HUES48 (cell line): ENCODE measurements at regions not wholly inside any gene's neighbourhood (a gene's known extent, or its start where the extent isn't known, plus 50 kb on each side); places are given as distances from the start of the nearest gene placed in this dataset.

Experiments
- H3K27ac ChIP-seq: one replicate; pipeline ENCODE4 v1.7.0; 2013; ENCODE audit warnings: low read depth, low read length, inconsistent platforms
- H3K27me3 ChIP-seq: 2 replicates; pipeline ENCODE4 v1.6.1; 2013; ENCODE audit warnings: mild to moderate bottlenecking, low read length; ENCODE audit not compliant: control insufficient read depth, insufficient read depth
- H3K36me3 ChIP-seq: 2 replicates; pipeline ENCODE4 v1.6.1; 2013; ENCODE audit warnings: low read length; ENCODE audit not compliant: control insufficient read depth, insufficient read depth
- H3K4me1 ChIP-seq: 2 replicates; pipeline ENCODE4 v1.6.1; 2013; ENCODE audit warnings: mild to moderate bottlenecking, low read length; ENCODE audit not compliant: control insufficient read depth, insufficient read depth
- H3K4me3 ChIP-seq: 2 replicates; pipeline ENCODE4 v1.5.1; 2013; ENCODE audit warnings: mild to moderate bottlenecking, low read depth, low read length
- H3K9ac ChIP-seq: 2 replicates; pipeline ENCODE4 v1.6.1; 2013; ENCODE audit warnings: mild to moderate bottlenecking, low read depth, low read length, moderate library complexity
- H3K9me3 ChIP-seq: 2 replicates; pipeline ENCODE4 v1.6.1; 2013; ENCODE audit warnings: low read length; ENCODE audit not compliant: control insufficient read depth, insufficient read depth

DNA sequence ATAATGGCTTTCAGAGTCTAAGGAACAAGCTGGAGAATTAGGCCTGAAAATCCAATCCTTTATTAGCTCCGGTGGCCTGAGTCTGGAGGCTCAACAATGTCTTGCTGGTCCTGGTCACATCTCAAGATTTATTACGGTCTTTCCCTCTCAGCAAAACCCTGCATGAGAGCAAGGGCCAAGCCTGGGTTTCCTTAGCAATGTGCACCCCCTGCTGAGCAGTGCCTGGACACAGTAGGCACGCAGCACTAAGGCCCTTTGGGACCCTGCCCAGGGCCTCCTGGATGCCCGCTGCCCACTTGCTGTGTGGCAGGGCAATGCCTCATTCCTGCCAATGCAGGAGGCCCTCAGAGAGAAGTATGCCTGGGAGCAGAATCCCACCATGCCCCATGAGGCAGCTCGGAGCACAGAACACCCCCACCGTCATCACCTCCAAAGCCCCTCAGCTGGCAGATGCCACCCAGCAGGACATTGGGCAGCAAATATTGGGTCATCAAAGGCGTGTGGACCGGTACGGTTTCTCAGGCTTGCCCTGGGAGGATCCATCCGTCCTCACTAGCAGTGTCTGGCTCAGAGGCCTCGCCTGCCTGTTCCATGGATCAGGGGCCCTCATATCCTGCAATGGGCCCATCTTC is 156.4 kb downstream of the OAT start:
- H3K4me3 ChIP-seq, result no peak overlapping the region
- H3K4me1 ChIP-seq, result no peaks in the 10 kb centered on the region
- no peak overlapping the region for H3K9ac ChIP-seq
- no peaks in the 10 kb centered on the region for H3K9me3 ChIP-seq
- H3K27ac ChIP-seq, result no peak overlapping the region
- no peaks in the 10 kb centered on the region for H3K27me3 ChIP-seq
- no peaks in the 10 kb centered on the region for H3K36me3 ChIP-seq

DNA sequence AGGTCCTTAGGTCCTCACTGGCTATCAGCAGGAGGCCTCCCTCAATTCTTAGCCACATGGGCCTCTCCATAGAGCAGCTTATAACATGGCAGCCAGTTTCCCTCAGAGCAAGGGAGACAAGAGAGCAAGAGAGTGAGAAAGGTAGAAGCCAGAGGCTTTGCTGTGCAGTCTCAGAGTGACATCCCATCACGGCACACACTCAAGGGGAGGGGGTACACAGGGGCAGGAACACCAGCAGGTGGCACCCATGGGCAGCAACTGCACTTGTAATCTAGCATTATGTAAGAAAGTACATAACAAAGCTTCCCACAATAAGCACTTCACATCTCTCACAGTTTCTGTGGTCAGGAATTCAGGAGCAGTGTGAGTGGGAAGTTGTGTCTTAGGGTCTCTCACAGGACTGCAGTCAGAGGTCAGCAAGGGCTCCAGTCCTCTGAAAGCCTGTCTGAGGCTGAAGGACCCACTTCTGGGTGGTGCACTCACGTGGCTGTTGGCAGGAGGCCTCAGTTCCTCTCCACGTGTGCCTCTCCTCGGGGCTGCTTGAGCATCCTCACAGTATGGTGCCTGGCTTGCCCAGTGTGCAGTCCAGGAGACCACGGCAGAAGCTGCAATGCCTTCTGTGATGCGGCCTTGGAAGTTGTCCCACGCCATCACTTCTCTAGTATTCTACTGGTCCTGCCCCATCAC is 159.4 kb downstream of the OAT start:
- Histone ChIP-seq H3K36me3 (no peaks in the 10 kb centered on the region), H3K27me3 (no peaks in the 10 kb centered on the region), H3K27ac (no peak overlapping the region)

DNA sequence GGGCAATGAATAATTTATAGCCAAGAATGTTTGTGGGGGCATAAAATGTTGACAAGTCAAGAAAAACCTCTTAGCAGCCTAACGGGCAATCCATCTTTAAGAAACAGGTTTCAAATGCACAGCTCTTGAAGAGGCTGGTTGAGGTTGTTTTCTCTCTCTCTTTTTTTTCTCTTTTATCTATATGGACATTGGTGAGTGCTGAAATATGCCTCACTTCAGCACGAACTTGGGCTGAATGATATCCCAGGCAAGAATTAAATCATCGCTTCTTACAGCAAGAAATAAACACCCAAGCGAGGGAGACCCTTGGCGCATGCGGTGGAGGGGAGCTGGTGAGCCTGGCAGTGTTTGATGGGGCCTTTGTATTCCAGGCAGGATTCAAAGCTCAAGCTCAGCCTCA is 160.9 kb downstream of the OAT start:
- H3K27ac ChIP-seq, result no peak overlapping the region
- no peak overlapping the region for H3K4me3 ChIP-seq
- H3K4me1 ChIP-seq, result no peaks in the 10 kb centered on the region
- H3K27me3 ChIP-seq, result no peaks in the 10 kb centered on the region
- H3K36me3 ChIP-seq, result no peaks in the 10 kb centered on the region
- H3K9ac ChIP-seq, result no peak overlapping the region
- no peaks in the 10 kb centered on the region for H3K9me3 ChIP-seq

More for the DNA sequence above, 159.4 kb downstream of the OAT start:
- Histone ChIP-seq H3K4me1 (no peaks in the 10 kb centered on the region), H3K4me3 (no peak overlapping the region), H3K9me3 (no peaks in the 10 kb centered on the region), H3K9ac (no peak overlapping the region)

DNA sequence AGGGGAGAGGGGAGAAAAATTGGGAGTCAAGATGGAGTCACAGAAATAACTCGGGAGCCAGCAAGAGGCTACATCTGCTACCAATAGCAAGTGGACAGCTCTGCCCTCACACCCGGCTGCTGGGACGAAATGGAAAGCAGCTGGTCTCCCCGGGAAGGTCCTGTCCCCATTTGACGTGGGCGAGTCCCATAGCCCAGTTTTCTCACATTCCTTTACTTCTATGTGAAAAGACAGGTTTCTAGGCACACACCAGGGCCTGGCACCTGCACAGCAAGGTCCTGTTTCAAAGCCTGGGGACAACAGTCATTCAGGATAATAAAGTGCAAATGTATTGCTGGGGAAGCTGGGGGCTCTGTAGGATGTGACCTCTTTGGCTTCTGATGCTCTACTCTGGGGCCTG is 162.6 kb downstream of the OAT start:
- H3K9ac ChIP-seq, result no peak overlapping the region
- H3K4me1 ChIP-seq, result no peaks in the 10 kb centered on the region
- no peaks in the 10 kb centered on the region for H3K27me3 ChIP-seq
- no peak overlapping the region for H3K27ac ChIP-seq
- no peak overlapping the region for H3K4me3 ChIP-seq
- H3K36me3 ChIP-seq, result no peaks in the 10 kb centered on the region
- no peaks in the 10 kb centered on the region for H3K9me3 ChIP-seq

DNA sequence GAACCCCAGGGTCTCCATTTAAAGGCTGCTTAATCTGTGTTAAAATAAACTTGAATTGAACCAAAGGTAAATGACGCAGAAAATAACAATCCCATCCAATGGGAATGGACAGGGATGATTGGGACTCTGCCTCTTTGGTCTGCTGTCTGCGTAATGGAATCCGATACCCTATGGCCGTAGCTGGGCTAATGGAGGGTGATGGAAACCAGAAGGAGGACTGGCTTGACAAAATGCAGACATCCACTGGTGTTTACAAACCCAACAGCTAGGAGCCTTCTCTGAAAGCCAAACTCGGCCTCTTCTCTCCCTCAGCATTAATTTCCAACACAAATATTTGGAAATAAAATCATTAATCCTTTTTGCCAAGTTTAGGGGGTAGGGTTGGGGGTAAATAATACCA is 162.2 kb upstream of the CHST15 start:
- no peaks in the 10 kb centered on the region for H3K4me1 ChIP-seq
- no peak overlapping the region for H3K9ac ChIP-seq
- H3K27me3 ChIP-seq, result no peaks in the 10 kb centered on the region
- H3K9me3 ChIP-seq, result no peaks in the 10 kb centered on the region
- no peaks in the 10 kb centered on the region for H3K36me3 ChIP-seq
- no peak overlapping the region for H3K4me3 ChIP-seq
- H3K27ac ChIP-seq, result no peak overlapping the region

DNA sequence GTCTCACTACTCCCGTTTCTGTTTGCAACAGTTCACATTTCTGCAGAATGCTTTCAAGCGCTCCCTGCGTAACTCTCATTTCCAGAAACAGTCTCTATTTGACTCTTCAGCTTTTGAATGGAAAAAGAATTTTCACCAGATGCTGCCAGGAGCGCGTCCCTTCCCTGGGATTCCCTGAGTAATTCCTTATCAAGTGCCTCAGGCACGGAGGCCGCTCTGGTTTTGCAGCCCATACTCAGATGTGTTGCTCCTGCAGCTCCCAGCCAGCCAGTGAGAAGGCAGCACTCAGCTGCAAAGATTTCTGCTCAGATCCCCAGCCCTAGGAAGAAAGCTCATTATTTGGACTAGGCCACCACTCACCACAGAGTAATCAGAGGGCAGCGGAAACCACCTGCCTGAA is 161.1 kb upstream of the CHST15 start:
- Histone ChIP-seq H3K9ac (no peak overlapping the region), H3K4me3 (no peak overlapping the region), H3K36me3 (no peaks in the 10 kb centered on the region), H3K27me3 (no peaks in the 10 kb centered on the region), H3K4me1 (no peaks in the 10 kb centered on the region), H3K27ac (no peak overlapping the region), H3K9me3 (no peaks in the 10 kb centered on the region)

DNA sequence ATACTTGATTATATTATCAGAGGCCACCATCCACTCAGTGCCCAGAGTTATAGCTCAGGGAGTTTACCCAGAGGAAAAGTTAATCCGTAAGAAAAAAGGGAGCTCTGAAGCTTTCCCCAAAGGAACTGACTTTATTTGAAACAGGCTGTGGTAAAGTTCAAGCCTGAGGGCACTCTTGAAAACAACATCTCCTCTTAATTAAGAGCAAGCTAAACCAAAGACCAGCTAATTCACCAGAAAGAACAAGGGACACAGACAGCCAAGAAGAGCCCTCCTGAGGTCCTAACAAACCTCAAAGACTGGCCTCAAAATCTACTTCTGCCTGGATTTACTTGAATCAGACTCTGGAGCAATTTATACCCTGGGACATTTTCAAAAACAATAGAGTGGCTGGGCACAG is 159.6 kb upstream of the CHST15 start:
- H3K27ac ChIP-seq, result no peak overlapping the region
- no peak overlapping the region for H3K9ac ChIP-seq
- H3K27me3 ChIP-seq, result no peaks in the 10 kb centered on the region
- H3K36me3 ChIP-seq, result no peaks in the 10 kb centered on the region
- H3K9me3 ChIP-seq, result no peaks in the 10 kb centered on the region
- H3K4me1 ChIP-seq, result no peaks in the 10 kb centered on the region
- H3K4me3 ChIP-seq, result no peak overlapping the region

DNA sequence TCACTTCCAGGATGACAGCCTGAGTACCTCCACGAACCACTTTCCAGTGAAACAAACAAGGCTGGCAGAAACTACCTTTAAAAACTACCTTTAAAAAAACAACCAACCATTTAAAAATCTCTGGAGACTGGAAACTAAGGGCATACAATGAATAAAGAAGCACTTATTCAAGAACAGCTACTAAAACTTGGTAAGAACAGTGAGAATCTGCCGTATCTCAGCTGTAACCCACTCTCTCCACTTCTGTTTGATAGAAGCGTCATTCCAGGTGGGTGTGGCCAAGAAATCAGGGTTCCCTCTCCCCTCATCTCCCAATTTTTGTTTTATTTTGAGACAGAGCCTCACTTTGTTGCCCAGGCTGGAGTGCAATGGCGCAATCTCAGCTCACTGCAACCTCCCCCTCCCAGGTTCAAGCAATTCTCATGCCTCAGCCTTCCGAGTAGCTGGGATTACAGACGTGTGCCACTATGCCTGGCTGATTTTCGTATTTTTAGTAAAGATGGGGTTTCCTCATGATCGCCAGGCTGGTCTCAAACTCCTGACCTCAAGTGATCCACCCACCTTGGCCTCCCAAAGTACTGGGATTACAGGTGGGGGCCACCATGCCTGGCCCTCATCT is 158.8 kb upstream of the CHST15 start:
- no peaks in the 10 kb centered on the region for H3K27me3 ChIP-seq
- H3K27ac ChIP-seq, result no peak overlapping the region
- no peaks in the 10 kb centered on the region for H3K36me3 ChIP-seq
- no peak overlapping the region for H3K9ac ChIP-seq
- H3K4me1 ChIP-seq, result no peaks in the 10 kb centered on the region
- H3K9me3 ChIP-seq, result no peaks in the 10 kb centered on the region
- H3K4me3 ChIP-seq, result no peak overlapping the region

DNA sequence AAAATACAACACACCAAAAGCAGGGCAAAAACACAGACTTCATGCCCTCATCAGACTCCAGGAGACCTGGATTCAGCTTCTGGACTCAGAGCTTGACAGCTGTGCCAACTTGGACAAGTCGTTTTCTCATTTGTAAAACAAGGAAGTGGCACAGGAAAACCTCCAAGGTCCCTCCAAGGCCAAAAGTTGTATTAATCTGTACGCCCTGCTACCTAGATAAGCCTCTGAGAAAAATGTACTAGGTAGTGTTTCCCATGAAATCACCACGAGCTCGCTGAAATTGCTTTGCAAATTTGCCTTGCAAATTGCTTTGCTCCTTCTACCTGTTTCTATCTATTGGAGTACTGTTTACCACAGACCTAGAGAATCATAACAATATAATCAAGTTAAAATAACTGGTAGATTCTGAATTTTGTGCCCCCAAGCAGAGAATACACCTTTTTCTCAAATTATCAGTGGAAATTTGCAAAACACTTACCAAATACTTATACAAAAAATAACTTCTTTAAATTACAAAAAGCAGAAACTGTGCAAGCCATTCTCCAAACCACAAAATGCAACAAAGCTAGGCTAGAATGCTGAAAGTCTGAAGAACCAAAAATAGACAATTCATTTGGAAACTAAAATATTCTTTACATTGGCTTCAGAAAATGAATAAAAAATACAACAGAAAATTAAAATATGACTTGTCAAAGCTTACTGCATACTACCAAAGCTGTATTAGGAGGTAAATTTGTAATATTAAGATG is 158.1 kb upstream of the CHST15 start:
- no peak overlapping the region for H3K9ac ChIP-seq
- no peaks in the 10 kb centered on the region for H3K27me3 ChIP-seq
- H3K4me3 ChIP-seq, result no peak overlapping the region
- no peaks in the 10 kb centered on the region for H3K36me3 ChIP-seq
- no peaks in the 10 kb centered on the region for H3K4me1 ChIP-seq
- no peak overlapping the region for H3K27ac ChIP-seq
- H3K9me3 ChIP-seq, result no peaks in the 10 kb centered on the region

DNA sequence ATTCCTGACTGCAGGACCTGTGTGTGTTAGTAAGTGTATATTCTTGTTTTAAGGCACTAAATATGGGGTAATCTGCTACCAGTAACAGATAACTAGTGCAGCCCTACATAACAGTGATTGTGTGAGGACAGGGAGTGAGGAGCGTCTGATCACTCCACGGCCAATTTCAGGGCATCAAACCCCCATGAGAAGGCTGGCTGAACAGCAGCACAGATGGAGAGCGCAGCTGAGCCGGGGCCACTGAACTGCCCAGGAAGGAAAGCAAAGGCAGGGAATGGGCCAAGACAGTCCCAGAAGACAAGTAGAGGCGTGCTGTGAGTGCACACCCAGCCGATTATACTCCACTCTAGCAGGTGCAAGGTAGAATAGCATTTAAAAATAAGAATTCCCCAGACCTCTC is 157.1 kb upstream of the CHST15 start:
- H3K27ac ChIP-seq, result no peak overlapping the region
- H3K9me3 ChIP-seq, result no peaks in the 10 kb centered on the region
- no peak overlapping the region for H3K4me3 ChIP-seq
- no peaks in the 10 kb centered on the region for H3K27me3 ChIP-seq
- no peaks in the 10 kb centered on the region for H3K4me1 ChIP-seq
- H3K9ac ChIP-seq, result no peak overlapping the region
- H3K36me3 ChIP-seq, result no peaks in the 10 kb centered on the region
